LNCaP clone FGC (cell line): ENCODE measurements at regions not wholly inside any gene's neighbourhood (a gene's known extent, or its start where the extent isn't known, plus 50 kb on each side); places are given as distances from the start of the nearest gene placed in this dataset.

Experiments
- DNase-seq: peaks from one replicate; pipeline ENCODE4 v3.0.0-alpha.2; 2011; ENCODE audit warnings: low read depth
- H3K4me3 ChIP-seq: 2 replicates; pipeline ENCODE4 v1.5.1; 2011; ENCODE audit warnings: mild to moderate bottlenecking, low read depth, low read length, control low read depth
- TF ChIP-seq, protein P1 (sequence below): IDR thresholded peaks from 2 replicates; pipeline ENCODE4 v1.5.1; 2012; ENCODE audit warnings: mild to moderate bottlenecking; ENCODE audit not compliant: control insufficient read depth, insufficient read depth; ENCODE audit errors: extremely low read depth

DNA sequence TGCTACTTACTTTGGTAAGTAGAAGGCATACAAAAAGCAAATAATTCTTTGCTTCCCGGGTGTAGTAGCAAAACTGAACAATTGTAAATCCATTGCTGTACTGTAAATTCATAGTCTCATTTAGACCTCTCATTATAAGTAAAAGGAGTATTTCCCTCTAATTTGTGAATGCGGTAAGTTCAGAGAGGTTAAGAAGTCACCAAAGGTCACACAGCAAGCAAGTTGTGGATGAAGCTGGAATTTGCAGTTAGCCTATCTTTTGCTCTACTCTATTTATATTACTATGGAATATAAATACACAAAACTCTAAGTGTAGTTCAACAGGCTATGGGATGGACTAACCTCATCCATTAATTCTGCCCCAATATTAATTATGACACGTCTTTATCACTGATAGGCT, 508.3 kb downstream of the MCTP2 start:
- TF ChIP-seq, protein P1, sequence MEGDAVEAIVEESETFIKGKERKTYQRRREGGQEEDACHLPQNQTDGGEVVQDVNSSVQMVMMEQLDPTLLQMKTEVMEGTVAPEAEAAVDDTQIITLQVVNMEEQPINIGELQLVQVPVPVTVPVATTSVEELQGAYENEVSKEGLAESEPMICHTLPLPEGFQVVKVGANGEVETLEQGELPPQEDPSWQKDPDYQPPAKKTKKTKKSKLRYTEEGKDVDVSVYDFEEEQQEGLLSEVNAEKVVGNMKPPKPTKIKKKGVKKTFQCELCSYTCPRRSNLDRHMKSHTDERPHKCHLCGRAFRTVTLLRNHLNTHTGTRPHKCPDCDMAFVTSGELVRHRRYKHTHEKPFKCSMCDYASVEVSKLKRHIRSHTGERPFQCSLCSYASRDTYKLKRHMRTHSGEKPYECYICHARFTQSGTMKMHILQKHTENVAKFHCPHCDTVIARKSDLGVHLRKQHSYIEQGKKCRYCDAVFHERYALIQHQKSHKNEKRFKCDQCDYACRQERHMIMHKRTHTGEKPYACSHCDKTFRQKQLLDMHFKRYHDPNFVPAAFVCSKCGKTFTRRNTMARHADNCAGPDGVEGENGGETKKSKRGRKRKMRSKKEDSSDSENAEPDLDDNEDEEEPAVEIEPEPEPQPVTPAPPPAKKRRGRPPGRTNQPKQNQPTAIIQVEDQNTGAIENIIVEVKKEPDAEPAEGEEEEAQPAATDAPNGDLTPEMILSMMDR: no peak
- DNase-seq: no peak
- no peak overlapping the region for H3K4me3 ChIP-seq

- no peak overlapping the region for H3K4me3 ChIP-seq
- TF ChIP-seq, protein P1: no peak
- DNase-seq: no peak
Observed at GRCh38 chr15:94740469-94740868, 509.1 kb downstream of the MCTP2 start.

- H3K4me3 ChIP-seq: no peak overlapping the region
- no peak for DNase-seq
- TF ChIP-seq, protein P1: no peak
Observed at GRCh38 chr15:94743668-94744067, 512.3 kb downstream of the MCTP2 start.

- TF ChIP-seq, protein P1: no peak
- H3K4me3 ChIP-seq: no peak overlapping the region
- DNase-seq: no peak
Observed at GRCh38 chr15:94744080-94744793, 512.9 kb downstream of the MCTP2 start.

DNA sequence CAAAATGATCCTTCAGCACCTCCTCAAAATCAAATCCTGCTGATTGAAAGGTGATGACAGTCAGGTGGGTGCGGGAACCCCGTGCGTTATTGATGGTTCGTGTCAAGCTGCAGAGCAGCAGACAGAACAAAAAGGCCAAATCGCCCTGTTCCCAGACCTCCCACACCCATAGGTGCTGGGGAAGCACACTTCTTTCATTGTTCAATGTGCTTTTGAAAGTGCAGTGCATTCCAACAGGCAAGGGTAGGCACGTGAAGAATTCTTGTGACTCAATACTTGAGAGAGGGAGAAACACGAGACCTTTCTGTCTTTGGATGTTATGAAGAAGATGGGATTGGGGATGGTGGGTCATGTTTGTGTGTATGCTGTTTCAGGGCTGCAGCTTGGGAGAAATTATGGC, 514.0 kb downstream of the MCTP2 start:
- TF ChIP-seq, protein P1: no peak

GRCh38 chr15:94747510-94747909, 516.1 kb downstream of the MCTP2 start:
- DNase-seq: no peak
- TF ChIP-seq, protein P1: no peak
- no peak overlapping the region for H3K4me3 ChIP-seq

More for the DNA sequence above, 514.0 kb downstream of the MCTP2 start:
- no peak overlapping the region for H3K4me3 ChIP-seq
- no peak for DNase-seq

DNA sequence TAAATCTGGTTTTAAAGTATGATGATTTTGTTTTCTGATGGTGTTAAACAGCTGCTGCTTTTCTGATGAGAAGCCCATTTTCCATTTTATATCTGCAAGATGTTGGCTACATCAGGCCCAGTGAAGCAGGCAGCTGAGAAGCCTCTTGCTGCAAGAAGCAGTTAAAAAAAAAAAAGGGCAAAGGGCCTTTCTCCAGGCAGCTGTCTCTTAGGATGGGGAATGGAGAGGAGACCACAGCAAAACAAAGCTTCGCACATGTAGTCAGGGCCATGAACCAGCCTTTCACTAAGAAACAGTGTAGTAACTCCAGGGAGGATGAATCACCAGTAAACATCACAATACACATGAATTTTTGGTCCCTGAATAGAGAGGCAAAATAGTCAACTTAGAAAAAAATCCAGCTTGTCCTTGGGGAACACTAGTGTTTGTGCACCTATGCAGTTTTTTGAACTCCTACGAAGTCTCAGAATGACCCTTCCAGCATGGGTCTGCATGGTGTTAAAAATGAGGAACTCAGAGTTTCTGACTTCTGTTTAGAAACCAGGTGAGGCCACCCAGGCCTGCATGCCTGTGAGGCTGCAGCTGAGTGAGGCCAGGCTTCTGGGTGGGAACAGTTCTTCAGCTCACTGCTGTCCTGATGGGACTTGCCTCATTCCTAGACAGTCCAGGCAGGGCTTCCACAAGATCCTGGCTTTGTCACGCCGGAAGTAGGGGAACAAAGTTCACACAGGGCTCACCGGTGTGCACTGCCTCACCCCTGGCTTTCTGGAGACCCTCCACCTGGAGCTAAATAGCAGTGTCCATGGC, 518.7 kb downstream of the MCTP2 start:
- DNase-seq: no peak
- H3K4me3 ChIP-seq: no peak overlapping the region
- TF ChIP-seq, protein P1: no peak
